Spinal cord (tissue), 9 donors: ENCODE measurements at regions not wholly inside any gene's neighbourhood (a gene's known extent, or its start where the extent isn't known, plus 50 kb on each side); places are given as distances from the start of the nearest gene placed in this dataset.

ENCODE experiments used
- DNase-seq, 6 donors: peaks; one replicate each; pipeline versions ENCODE4 v3.0.0 to v3.0.0-alpha.2; 2013 to 2015; ENCODE audit warnings: low spot score in 6 of 6, low read depth in 4 of 6
- H3K27ac ChIP-seq: one replicate; pipeline ENCODE4 v1.5.1; 2013; ENCODE audit warnings: low read depth, low read length, control low read depth
- H3K27me3 ChIP-seq: one replicate; pipeline ENCODE4 v1.6.1; 2013; ENCODE audit warnings: low read length; ENCODE audit not compliant: control insufficient read depth, insufficient read depth
- H3K36me3 ChIP-seq: one replicate; pipeline ENCODE4 v1.6.1; 2013; ENCODE audit warnings: low read length; ENCODE audit not compliant: control insufficient read depth, insufficient read depth
- H3K4me1 ChIP-seq: one replicate; pipeline ENCODE4 v1.6.1; 2013; ENCODE audit warnings: low read length; ENCODE audit not compliant: control insufficient read depth, insufficient read depth
- H3K4me3 ChIP-seq: one replicate; pipeline ENCODE4 v1.5.1; 2013; ENCODE audit warnings: low read depth, low read length, control low read depth
- H3K9me3 ChIP-seq: one replicate; pipeline ENCODE4 v1.6.1; 2013; ENCODE audit warnings: low read length; ENCODE audit not compliant: control insufficient read depth, insufficient read depth
- WGBS: methylation state at CpG from one replicate; pipeline ENCODE4 v1.1.5; 2013; ENCODE audit warnings: missing lambda C conversion rate; ENCODE audit not compliant: insufficient coverage; 5-methylcytosine and 5-hydroxymethylcytosine counted together
- donor health status: healthy.

DNA sequence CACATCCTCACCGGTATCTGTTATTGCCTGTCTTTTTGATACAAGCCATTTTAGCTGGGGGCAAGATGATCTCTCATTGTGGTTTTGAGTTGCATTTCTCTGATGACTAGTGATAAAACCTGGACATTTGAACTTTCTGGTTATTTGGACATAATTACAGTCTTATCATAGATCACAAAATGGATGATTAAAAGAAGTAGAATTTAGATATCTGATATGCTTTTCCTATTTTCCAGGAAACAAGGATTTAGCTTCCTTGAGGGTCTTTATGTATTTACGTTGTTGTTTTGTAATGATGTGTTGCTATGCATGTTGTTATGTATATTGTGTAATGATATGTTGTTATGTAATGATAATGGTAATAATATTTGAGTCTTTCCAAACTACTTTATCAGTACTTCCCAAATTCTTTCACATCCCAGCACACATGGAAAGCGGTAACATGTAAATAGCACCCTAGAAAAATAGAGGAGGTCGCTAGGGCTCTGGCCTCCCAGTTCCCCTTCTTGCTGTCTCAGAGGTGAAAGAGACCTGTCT, 53.8 kb downstream of the GJD2 start:
- H3K36me3 ChIP-seq = no peaks in the 10 kb centered on the region
- no peaks in the 10 kb centered on the region for H3K27me3 ChIP-seq
- 71% methylated on average over 1 of the region's 4 CpGs for WGBS
- no peaks in the 10 kb centered on the region for H3K9me3 ChIP-seq
- DNase-seq = no peak
- H3K27ac ChIP-seq = no peak overlapping the region
- no peaks in the 10 kb centered on the region for H3K4me1 ChIP-seq
- no peak overlapping the region for H3K4me3 ChIP-seq

DNA sequence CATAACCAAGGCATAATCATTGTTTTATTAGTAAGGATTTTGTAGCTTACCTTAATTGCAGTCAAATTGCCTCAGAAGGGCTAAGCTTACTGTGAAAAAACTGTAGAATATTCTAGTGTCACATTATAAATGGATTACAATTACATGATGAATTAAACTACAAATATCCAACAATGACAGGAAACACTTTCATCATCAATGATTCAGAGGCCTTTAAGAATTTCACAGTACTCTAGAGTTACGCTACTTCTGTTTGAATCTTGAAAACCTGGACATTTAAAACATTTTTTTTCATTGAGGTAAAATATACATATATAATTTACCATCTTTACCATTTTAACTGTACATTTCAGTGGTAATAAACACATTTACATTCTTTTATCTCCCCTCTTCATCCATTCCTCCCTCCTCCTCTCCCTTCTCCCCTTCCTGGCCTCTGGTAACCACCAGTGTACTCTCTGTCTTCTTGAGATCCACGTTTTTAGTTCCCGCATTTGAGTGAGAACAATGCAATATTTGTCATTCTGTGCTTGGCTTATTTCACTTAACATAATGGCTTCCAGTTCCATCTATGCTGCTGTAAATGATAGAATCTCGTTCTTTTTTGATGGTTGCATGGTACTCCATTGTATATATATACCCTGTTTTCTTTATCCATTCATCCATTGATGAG, 54.7 kb downstream of the GJD2 start:
- Histone ChIP-seq H3K27ac (no peak overlapping the region), H3K9me3 (no peaks in the 10 kb centered on the region), H3K27me3 (no peaks in the 10 kb centered on the region), H3K4me3 (no peak overlapping the region), H3K36me3 (no peaks in the 10 kb centered on the region), H3K4me1 (no peaks in the 10 kb centered on the region)
- no peak for DNase-seq
- no CpG with 5 or more reads among the region's 4 CpGs for WGBS

DNA sequence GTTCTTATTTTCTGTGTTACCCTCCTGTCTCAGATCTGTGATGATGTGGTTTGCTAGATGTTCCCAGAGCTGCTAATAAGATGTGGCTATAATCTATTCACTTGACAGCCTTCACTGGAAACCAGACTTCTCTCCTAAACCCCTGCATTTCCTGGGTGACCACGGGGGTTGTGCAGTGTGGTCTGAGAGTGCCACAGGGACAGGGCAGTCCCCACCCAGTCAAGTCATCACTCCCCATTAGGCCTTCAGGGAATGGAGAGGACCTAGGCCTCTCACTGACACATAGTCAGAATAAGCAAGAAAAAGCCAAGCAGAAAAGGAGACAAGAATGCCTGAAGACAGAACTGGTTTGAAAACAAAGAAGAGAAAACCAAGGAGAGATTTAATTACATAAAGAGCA, 58.3 kb downstream of the GJD2 start:
- 83% methylated on average over 1 of the region's 1 CpG for WGBS
- H3K27me3 ChIP-seq = no peaks in the 10 kb centered on the region
- H3K36me3 ChIP-seq = no peaks in the 10 kb centered on the region
- H3K4me1 ChIP-seq = no peaks in the 10 kb centered on the region
- no peak overlapping the region for H3K27ac ChIP-seq
- no peak for DNase-seq
- H3K9me3 ChIP-seq = no peaks in the 10 kb centered on the region
- no peak overlapping the region for H3K4me3 ChIP-seq

DNA sequence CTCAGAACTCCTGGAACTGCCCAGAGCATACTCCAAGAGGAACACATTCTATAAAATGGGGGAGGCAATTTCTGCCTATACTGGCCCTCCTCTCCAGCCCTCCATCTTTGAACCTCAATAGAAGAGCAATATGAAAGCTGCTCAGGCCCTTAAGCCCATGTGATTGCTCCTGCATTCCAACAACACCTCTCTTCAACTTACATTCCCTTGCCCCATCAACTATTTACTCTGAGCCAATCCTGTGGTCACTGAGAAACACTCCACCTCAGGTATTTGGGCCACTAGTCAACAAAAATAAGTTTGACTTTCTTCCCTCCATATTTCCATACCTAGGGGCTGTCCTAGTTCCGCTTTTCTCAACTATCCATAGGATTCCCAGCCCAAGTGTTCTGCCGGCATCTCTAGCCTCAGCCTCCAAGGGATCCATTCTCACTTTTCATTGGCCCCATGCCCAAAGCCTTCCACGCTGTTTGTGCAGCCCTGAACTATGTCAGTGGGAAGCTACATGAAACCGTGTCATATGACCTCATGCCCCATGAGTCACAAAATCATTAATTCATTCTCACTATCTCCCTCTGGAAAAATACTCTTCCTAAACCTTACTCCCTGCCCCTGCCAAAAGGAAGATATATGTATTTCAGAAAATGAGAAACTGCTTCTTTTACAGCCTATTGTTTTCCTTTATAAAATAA, 61.6 kb downstream of the GJD2 start:
- 76% methylated on average over 3 of the region's 4 CpGs for WGBS
- Histone ChIP-seq H3K4me1 (no peaks in the 10 kb centered on the region), H3K27ac (no peak overlapping the region), H3K9me3 (no peaks in the 10 kb centered on the region), H3K36me3 (no peaks in the 10 kb centered on the region), H3K27me3 (no peaks in the 10 kb centered on the region), H3K4me3 (no peak overlapping the region)
- no peak for DNase-seq

DNA sequence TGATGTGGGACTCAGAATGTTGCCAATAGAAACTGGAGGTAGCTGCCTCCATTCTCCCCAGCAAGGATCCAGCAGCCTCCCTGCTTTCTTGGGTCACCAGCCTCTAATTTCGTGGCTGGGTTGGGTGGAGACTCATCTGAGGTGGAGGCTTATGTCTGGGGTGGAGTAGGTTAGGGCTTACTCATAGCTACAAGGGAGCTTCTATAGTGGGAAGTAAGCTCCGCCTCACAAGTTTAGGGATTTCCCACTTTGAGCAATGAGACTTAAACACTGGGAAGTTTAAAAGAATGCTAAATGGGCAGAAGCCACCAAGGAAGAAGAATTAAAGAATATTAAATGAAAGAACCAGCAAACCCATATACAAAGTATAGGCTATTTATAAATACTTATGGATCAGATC, 63.8 kb downstream of the GJD2 start:
- no peak overlapping the region for H3K27ac ChIP-seq
- WGBS = 71% methylated on average over 1 of the region's 2 CpGs

DNA sequence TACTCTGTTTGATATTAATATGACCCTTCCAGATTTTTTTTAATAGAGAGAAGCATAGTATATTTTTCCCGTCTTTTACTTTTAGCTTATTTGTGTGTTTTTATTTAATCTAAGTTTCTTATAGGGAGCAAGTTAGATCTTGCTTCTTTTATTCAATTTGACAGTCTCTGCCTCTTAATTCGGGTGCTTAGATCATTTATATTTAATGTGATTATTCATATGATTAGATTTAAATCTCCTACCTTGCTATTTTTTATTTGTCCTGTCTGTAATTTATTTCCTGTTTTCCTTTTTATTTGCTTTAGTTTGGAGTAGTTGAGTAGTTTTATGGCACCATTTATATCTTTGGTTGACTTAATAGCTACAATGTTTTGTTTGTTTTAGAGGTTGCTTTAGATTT, 66.1 kb downstream of the GJD2 start:
- Histone ChIP-seq H3K27ac (no peak overlapping the region), H3K36me3 (no peaks in the 10 kb centered on the region), H3K4me1 (no peaks in the 10 kb centered on the region), H3K9me3 (no peaks in the 10 kb centered on the region), H3K4me3 (no peak overlapping the region), H3K27me3 (no peaks in the 10 kb centered on the region)
- no CpG with 5 or more reads among the region's 2 CpGs for WGBS
- no peak for DNase-seq

More for the DNA sequence above, 63.8 kb downstream of the GJD2 start:
- Histone ChIP-seq H3K27me3 (no peaks in the 10 kb centered on the region), H3K4me3 (no peak overlapping the region), H3K4me1 (no peaks in the 10 kb centered on the region), H3K9me3 (no peaks in the 10 kb centered on the region), H3K36me3 (no peaks in the 10 kb centered on the region)
- no peak for DNase-seq

DNA sequence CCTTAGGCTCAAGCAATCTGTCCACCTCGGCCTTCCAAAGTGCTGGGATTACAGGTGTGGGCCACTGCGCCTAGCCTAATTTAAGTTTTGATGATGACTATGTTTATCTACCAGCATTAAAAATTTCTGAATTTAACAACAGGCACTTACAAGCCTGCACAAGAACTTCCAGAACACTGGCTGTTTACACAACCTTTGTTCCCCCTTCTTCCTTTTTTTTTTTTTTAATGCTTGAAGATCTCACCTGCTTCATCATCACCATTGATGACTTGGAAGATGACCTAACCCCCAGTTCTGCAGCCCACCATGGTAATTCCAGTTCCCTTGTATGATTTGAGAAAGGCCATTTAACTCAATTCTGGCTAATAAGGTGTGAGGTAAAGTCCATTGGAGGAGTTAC, 70.4 kb downstream of the GJD2 start:
- no peak overlapping the region for H3K27ac ChIP-seq
- no peaks in the 10 kb centered on the region for H3K27me3 ChIP-seq
- no peak for DNase-seq
- no CpG with 5 or more reads among the region's 2 CpGs for WGBS
- H3K4me1 ChIP-seq = no peaks in the 10 kb centered on the region
- no peaks in the 10 kb centered on the region for H3K9me3 ChIP-seq
- H3K36me3 ChIP-seq = no peaks in the 10 kb centered on the region
- no peak overlapping the region for H3K4me3 ChIP-seq

DNA sequence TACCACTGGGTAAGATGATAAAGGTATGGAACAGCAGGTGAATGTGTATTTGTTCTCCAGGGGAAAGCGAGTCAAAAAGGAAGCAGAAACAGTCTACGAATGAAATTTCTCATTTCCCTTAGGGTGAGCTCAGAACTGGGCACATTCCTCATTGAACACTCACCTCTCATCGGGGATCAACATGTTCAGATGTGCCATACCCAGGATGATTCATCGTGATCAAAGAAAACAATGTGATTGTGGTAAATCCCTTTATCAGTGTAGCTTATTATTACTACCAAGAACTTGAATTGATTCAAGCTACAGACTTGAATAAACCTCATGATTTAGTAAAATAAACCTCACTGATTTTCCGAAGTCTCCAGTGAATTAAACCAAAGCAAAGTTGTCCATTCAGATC, 72.1 kb downstream of the GJD2 start:
- Histone ChIP-seq H3K36me3 (no peaks in the 10 kb centered on the region), H3K27ac (no peak overlapping the region), H3K9me3 (no peaks in the 10 kb centered on the region), H3K4me3 (no peak overlapping the region), H3K4me1 (no peaks in the 10 kb centered on the region), H3K27me3 (no peaks in the 10 kb centered on the region)
- no peak for DNase-seq
- 90% methylated on average over 1 of the region's 5 CpGs for whole genome bisulfite sequencing

DNA sequence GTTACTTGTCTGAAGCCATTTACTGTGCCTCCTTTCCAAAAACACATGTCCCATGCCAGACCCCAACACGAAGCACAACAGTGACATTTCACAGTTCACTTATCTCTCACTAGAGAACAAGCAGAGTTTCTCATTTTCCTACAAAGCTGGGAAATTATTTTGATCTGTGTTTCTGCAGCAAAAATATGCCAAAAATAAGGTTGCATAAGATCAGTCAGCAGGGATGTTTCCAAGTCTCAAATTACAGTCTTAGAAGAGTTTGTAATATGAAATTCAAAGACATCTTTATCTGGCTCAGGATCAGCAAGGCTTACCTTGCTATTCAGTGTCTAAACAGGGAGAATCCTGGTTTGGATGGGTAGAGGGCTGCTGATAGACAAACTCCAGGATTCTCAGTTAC, 75.5 kb downstream of the GJD2 start:
- peak in 1 of 6 donors; percentile 4 for DNase-seq
- no peaks in the 10 kb centered on the region for H3K36me3 ChIP-seq
- H3K4me1 ChIP-seq = no peaks in the 10 kb centered on the region
- H3K27ac ChIP-seq = no peak overlapping the region
- WGBS = 67% methylated on average over 1 of the region's 1 CpG
- no peaks in the 10 kb centered on the region for H3K27me3 ChIP-seq
- no peak overlapping the region for H3K4me3 ChIP-seq
- H3K9me3 ChIP-seq = no peaks in the 10 kb centered on the region

DNA sequence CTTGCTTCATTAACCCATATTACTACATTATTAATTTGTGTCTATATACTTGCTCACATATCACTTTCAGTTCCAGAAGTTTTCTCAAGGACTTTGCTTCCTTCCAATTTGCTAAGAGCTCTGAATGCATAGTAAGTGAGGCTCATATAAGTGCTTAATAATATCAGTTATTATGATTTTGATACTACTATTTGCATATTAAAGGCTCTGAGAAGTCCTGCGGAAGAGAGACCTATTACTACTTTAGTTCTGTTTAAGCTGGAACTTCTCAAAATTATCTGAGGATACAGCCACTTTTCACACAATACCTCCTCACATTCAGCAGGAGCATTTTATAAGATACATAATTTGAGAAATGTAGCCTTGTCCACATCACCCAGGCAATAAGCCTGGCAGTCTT, 81.6 kb downstream of the GJD2 start:
- Histone ChIP-seq H3K4me1 (no peaks in the 10 kb centered on the region), H3K27ac (no peak overlapping the region), H3K4me3 (no peak overlapping the region), H3K36me3 (no peaks in the 10 kb centered on the region), H3K27me3 (no peaks in the 10 kb centered on the region), H3K9me3 (no peaks in the 10 kb centered on the region)
- WGBS = no CpG with 5 or more reads among the region's 1 CpG
- no peak for DNase-seq
